ENCODE measurements at regions not wholly inside any gene's neighbourhood (a gene's known extent, or its start where the extent isn't known, plus 50 kb on each side); places are given as distances from the start of the nearest gene placed in this dataset.

- H3K27ac ChIP-seq (ENCODE audit: low read depth, low read length): no peak overlapping the region
- TF ChIP-seq, protein P1, sequence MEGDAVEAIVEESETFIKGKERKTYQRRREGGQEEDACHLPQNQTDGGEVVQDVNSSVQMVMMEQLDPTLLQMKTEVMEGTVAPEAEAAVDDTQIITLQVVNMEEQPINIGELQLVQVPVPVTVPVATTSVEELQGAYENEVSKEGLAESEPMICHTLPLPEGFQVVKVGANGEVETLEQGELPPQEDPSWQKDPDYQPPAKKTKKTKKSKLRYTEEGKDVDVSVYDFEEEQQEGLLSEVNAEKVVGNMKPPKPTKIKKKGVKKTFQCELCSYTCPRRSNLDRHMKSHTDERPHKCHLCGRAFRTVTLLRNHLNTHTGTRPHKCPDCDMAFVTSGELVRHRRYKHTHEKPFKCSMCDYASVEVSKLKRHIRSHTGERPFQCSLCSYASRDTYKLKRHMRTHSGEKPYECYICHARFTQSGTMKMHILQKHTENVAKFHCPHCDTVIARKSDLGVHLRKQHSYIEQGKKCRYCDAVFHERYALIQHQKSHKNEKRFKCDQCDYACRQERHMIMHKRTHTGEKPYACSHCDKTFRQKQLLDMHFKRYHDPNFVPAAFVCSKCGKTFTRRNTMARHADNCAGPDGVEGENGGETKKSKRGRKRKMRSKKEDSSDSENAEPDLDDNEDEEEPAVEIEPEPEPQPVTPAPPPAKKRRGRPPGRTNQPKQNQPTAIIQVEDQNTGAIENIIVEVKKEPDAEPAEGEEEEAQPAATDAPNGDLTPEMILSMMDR (IDR thresholded peaks at IDR 0.05; ENCODE audit: low read depth, low read length): no peak
These were observed 154.5 kb downstream of the PHETA1 start for GRCh38 chr12:111214401-111214800.

GRCh38 chr12:111213561-111213960 lies 155.3 kb downstream of the PHETA1 start:
- POLR2A ChIA-PET: no interaction called here
- no peak overlapping the region for H3K4me3 ChIP-seq (ENCODE audit: low read depth, low read length)
- TF ChIP-seq, protein P1 (IDR thresholded peaks at IDR 0.05; ENCODE audit: low read depth, low read length): no peak

More at GRCh38 chr12:111214401-111214800, 154.5 kb downstream of the PHETA1 start:
- no peak for DNase-seq (ENCODE audit: low read depth, low spot score)
- ChIA-PET POLR2A (no interaction called here), CTCF (interaction anchor here (0.6 kb wide), 1 partner anchor 1940 kb away, joined by 5 read pairs; no protein-coding TSS in a partner anchor)
- Histone ChIP-seq H3K27me3 (ENCODE audit: control insufficient read depth, insufficient read depth, low read length) (peaks cover 6% of the 10 kb centered on the region), H3K9me3 (ENCODE audit: control insufficient read depth, insufficient read depth, low read length) (no peaks in the 10 kb centered on the region), H3K4me3 (ENCODE audit: low read depth, low read length) (no peak overlapping the region)

GRCh38 chr12:111212814-111213456 lies 156.0 kb downstream of the PHETA1 start:
- peaks cover 6% of the 10 kb centered on the region for H3K27me3 ChIP-seq (ENCODE audit: control insufficient read depth, insufficient read depth, low read length)
- CTCF ChIA-PET: no interaction called here
- TF ChIP-seq, protein P1 (IDR thresholded peaks at IDR 0.05; ENCODE audit: low read depth, low read length): no peak
- H3K9me3 ChIP-seq (ENCODE audit: control insufficient read depth, insufficient read depth, low read length): no peaks in the 10 kb centered on the region
- no peak overlapping the region for H3K4me3 ChIP-seq (ENCODE audit: low read depth, low read length)
- POLR2A ChIA-PET: no interaction called here
- DNase-seq (ENCODE audit: low read depth, low spot score): no peak
- H3K27ac ChIP-seq (ENCODE audit: low read depth, low read length): no peak overlapping the region

More at GRCh38 chr12:111213561-111213960, 155.3 kb downstream of the PHETA1 start:
- Histone ChIP-seq H3K27ac (ENCODE audit: low read depth, low read length) (no peak overlapping the region), H3K27me3 (ENCODE audit: control insufficient read depth, insufficient read depth, low read length) (peaks cover 6% of the 10 kb centered on the region), H3K9me3 (ENCODE audit: control insufficient read depth, insufficient read depth, low read length) (no peaks in the 10 kb centered on the region)
- no peak for DNase-seq (ENCODE audit: low read depth, low spot score)
- CTCF ChIA-PET: no interaction called here

- H3K4me3 ChIP-seq (ENCODE audit: low read depth, low read length): no peak overlapping the region
- H3K27ac ChIP-seq (ENCODE audit: low read depth, low read length): no peak overlapping the region
- CTCF ChIA-PET: no interaction called here
- POLR2A ChIA-PET: no interaction called here
- H3K9me3 ChIP-seq (ENCODE audit: control insufficient read depth, insufficient read depth, low read length): no peaks in the 10 kb centered on the region
- TF ChIP-seq, protein P1 (IDR thresholded peaks at IDR 0.05; ENCODE audit: low read depth, low read length): no peak
- H3K27me3 ChIP-seq (ENCODE audit: control insufficient read depth, insufficient read depth, low read length): peaks cover 6% of the 10 kb centered on the region
- no peak for DNase-seq (ENCODE audit: low read depth, low spot score)
These were observed 156.8 kb downstream of the PHETA1 start for GRCh38 chr12:111211910-111212757.

DNA sequence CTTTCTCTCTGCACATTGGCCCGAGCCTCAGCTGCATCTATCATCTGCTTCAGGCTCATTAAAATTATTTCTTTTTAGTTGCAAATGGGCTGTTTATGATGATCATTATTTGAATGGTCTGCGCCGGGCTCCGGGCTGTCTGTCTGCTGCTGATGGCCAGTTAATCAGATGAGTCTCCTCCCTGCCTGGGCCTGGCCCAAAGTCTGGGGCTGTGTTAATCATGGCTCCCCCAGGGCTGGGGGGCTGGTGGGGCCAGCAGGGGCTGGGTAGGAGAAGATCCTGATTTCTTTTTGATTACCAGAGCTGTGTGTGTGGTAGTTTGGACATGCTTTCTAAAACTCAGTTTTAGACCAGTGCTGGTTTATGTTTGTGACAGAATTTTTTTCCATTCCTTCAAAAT lies 159.1 kb downstream of the PHETA1 start:
- ChIA-PET POLR2A (no interaction called here), CTCF (no interaction called here)
- Histone ChIP-seq H3K9me3 (ENCODE audit: control insufficient read depth, insufficient read depth, low read length) (no peaks in the 10 kb centered on the region), H3K27ac (ENCODE audit: low read depth, low read length) (no peak overlapping the region), H3K4me3 (ENCODE audit: low read depth, low read length) (no peak overlapping the region), H3K27me3 (ENCODE audit: control insufficient read depth, insufficient read depth, low read length) (peaks cover 5% of the 10 kb centered on the region)
- TF ChIP-seq, protein P1 (IDR thresholded peaks at IDR 0.05; ENCODE audit: low read depth, low read length): no peak
- no peak for DNase-seq (ENCODE audit: low read depth, low spot score)
